AG04450 (cell line): ENCODE measurements at regions not wholly inside any gene's neighbourhood (a gene's known extent, or its start where the extent isn't known, plus 50 kb on each side); places are given as distances from the start of the nearest gene placed in this dataset.

Source experiments
- CTCF ChIA-PET: fragments of 300-600, 350-600 bp; formaldehyde crosslinking; extraction: SDS; loops from one replicate; lab custom pipeline; 2022; ENCODE audit warnings: antibody characterized with exemption, inconsistent platforms; lab: Charles Lee
- POLR2A ChIA-PET: fragments of 350-600 bp; formaldehyde crosslinking; extraction: SDS; loops from one replicate; lab custom pipeline; 2021; ENCODE audit warnings: antibody characterized with exemption, inconsistent platforms; lab: Yijun Ruan, JAX
- DNase-seq: peaks from one replicate; pipeline ENCODE4 v3.0.0-alpha.2; 2011; ENCODE audit warnings: low read depth, low spot score
- H3K27ac ChIP-seq: one replicate; pipeline ENCODE4 v1.5.1; 2012; ENCODE audit warnings: low read depth, low read length, control low read depth
- H3K27me3 ChIP-seq: one replicate; pipeline ENCODE4 v1.6.0; 2012; ENCODE audit warnings: low read length; ENCODE audit not compliant: control insufficient read depth, insufficient read depth
- H3K4me3 ChIP-seq: 2 replicates; pipeline ENCODE4 v1.5.1; 2011; ENCODE audit warnings: mild to moderate bottlenecking, low read depth, low read length, control low read depth
- H3K9me3 ChIP-seq: 2 replicates; pipeline ENCODE4 v1.5.1; 2012; ENCODE audit warnings: low read length; ENCODE audit not compliant: control insufficient read depth, insufficient read depth
- TF ChIP-seq, protein P1 (sequence below): IDR thresholded peaks from 2 replicates; pipeline ENCODE4 v1.5.1; 2011; ENCODE audit warnings: low read depth, low read length, control low read depth, inconsistent platforms

DNA sequence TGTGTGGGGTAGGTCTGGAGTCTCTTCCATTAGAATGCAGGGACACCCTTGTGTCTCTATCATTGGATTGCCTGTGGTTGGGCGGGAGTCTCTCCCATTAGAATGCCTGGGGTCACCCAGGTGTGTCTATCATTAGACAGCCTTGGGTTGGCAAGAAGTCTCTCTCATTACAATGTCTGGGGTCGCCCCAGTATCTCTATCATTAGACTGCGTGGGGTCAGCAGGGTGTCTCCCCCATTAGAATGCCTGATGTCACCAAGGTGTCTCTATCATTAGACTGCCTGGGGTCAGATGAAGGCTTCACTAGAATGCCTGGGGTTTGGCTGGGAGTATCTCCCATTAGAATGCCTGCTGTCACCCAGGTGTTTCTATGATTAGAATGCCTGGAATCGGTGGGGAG is 1539.0 kb downstream of the UQCRFS1 start:
- POLR2A ChIA-PET: no interaction called here
- Histone ChIP-seq H3K27ac (no peak overlapping the region), H3K4me3 (no peak overlapping the region), H3K27me3 (no peaks in the 10 kb centered on the region), H3K9me3 (peaks cover 41% of the 10 kb centered on the region; the same call in 1 of the 2 replicates)
- CTCF ChIA-PET: no interaction called here
- TF ChIP-seq, protein P1, sequence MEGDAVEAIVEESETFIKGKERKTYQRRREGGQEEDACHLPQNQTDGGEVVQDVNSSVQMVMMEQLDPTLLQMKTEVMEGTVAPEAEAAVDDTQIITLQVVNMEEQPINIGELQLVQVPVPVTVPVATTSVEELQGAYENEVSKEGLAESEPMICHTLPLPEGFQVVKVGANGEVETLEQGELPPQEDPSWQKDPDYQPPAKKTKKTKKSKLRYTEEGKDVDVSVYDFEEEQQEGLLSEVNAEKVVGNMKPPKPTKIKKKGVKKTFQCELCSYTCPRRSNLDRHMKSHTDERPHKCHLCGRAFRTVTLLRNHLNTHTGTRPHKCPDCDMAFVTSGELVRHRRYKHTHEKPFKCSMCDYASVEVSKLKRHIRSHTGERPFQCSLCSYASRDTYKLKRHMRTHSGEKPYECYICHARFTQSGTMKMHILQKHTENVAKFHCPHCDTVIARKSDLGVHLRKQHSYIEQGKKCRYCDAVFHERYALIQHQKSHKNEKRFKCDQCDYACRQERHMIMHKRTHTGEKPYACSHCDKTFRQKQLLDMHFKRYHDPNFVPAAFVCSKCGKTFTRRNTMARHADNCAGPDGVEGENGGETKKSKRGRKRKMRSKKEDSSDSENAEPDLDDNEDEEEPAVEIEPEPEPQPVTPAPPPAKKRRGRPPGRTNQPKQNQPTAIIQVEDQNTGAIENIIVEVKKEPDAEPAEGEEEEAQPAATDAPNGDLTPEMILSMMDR: no peak
- no peak for DNase-seq

DNA sequence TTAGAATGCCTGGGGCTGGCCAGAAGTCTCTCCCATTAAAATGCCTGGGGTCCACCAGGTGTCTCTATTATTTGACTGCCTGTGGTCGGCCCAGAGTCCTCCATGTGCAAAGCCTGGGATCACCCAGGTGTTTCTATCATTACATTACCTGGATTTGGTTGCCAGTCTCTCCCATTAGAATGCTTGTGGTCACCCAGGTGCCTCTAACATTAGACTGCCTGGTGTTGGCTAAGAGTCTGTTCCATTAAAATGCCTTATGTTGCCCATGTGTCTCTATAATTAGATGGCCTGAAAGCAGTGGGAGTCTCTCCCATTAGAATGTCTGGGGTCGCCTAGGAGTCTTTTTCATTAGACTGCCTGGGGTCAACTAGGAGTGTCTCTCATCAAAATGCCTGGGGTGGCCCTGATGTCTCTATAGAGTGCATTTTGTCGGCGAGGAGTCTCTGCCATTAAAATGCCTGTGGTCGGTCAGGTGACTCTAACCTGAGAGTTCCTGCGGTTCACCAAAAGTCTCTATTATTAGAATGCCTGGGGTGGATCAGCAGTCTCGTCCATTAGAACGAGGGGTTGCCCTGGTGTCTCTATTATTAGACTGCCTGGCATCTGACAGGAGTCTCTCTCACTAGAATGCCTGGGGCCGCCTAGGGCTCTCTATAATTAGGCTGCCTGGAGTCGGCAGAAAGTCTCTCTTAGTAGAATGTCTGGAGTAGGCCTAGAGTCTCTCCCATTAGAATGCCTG is 1540.5 kb downstream of the UQCRFS1 start:
- peaks cover 41% of the 10 kb centered on the region; the same call in 1 of the 2 replicates for H3K9me3 ChIP-seq
- TF ChIP-seq, protein P1: no peak
- ChIA-PET CTCF (no interaction called here), POLR2A (no interaction called here)
- no peak overlapping the region for H3K27ac ChIP-seq
- no peaks in the 10 kb centered on the region for H3K27me3 ChIP-seq
- DNase-seq: no peak
- H3K4me3 ChIP-seq: no peak overlapping the region

DNA sequence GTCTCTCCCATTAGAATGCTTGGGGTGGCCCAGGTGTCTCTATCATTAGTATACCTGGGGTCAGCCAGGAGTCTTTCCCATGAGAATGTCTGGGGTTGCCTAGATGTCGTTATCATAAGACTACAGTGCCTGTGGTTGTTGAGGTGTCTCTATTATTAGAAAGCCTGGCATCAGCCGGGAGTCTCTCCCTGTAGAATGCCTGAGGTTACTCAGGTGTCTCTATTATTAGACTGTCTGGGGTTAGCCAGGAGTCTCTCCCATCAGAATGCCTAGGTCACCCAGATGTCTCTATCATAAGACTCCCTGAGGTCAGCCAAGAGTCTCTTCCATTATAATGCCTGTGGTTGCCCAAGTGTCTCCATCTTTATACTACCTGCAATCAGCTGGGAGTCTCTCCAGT is 1541.1 kb downstream of the UQCRFS1 start:
- Histone ChIP-seq H3K27ac (no peak overlapping the region), H3K4me3 (no peak overlapping the region), H3K9me3 (peaks cover 41% of the 10 kb centered on the region; the same call in 1 of the 2 replicates), H3K27me3 (no peaks in the 10 kb centered on the region)
- ChIA-PET POLR2A (no interaction called here), CTCF (no interaction called here)
- no peak for DNase-seq
- TF ChIP-seq, protein P1: no peak

DNA sequence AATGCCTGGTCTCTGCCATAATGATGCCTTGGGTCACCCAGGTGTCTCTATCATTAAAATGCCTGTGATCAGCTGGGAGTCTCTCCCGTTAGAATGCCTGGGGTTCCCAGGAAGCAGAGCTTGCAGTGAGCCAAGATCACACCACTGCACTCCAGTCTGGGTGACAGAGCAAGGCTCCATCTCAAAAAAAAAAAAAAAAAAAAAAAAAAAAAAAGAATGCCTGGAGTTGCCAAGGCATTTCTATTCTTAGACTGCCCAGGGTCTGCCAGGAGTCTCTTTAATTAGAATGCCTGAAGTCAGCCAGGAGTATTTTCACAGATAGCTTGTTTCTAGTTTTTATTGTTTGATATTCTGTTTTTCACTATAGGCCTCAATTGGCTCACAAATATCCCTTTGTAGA is 1552.5 kb downstream of the UQCRFS1 start:
- Histone ChIP-seq H3K27me3 (no peaks in the 10 kb centered on the region), H3K9me3 (peaks cover 21% of the 10 kb centered on the region; the same call in 1 of the 2 replicates), H3K4me3 (no peak overlapping the region), H3K27ac (no peak overlapping the region)
- TF ChIP-seq, protein P1: no peak
- ChIA-PET POLR2A (no interaction called here), CTCF (no interaction called here)
- DNase-seq: no peak

DNA sequence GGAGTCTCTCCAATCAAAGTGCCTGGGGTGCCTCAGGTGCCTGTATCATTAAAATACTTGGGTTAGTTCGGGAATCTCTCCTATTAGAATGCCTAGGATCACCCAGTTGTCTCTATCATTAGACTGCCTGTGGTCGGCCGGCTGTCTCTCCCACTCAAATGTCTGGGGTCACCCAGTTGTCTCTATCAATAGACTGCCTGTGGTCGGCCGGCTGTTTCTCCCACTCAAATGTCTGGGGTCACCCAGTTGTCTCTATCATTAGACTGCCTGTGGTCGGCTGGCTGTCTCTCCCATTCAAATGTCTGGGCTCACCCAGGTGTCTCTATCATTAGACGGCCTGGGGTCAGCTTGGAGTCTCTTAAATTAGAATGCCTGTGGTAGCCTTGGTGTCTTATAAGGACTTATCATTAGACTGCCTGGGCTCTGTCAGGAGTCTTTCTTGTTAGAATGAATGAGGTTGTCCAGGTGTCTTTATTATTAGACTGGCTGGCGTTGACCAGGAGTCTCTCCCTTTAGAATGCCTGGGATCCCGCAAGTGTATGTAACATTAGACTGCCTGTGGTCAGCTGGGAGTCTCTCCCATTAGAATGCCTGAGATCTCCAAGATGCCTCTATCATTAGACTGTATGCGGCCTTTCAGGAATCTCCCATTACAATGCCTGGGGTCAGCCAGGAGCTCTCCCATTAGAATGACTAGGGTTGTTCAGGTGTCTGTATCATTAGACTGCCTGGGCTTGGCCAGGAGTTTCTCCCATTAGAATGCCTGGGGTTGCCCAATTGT is 1555.5 kb downstream of the UQCRFS1 start:
- POLR2A ChIA-PET: no interaction called here
- CTCF ChIA-PET: no interaction called here
- Histone ChIP-seq H3K27me3 (no peaks in the 10 kb centered on the region), H3K9me3 (peaks cover 36% of the 10 kb centered on the region; the same call in 1 of the 2 replicates), H3K4me3 (no peak overlapping the region), H3K27ac (no peak overlapping the region)
- DNase-seq: no peak
- TF ChIP-seq, protein P1: no peak
